Gastrocnemius medialis (tissue), 4 donors: ENCODE measurements at regions not wholly inside any gene's neighbourhood (a gene's known extent, or its start where the extent isn't known, plus 50 kb on each side); places are given as distances from the start of the nearest gene placed in this dataset.

Experiments used
- POLR2A ChIP-seq, 2 donors: fragments of 450-650 bp; IDR thresholded peaks; one replicate each; pipeline ENCODE4 v1.6.1; 2017; ENCODE audit warnings: antibody characterized with exemption in 2 of 2, mild to moderate bottlenecking in 2 of 2, moderate library complexity in 2 of 2
- TF ChIP-seq, protein P1 (sequence below), 5 experiments: fragments of 450-650 bp in 3 of 5; fragments of 200-600 bp in 2 of 5; sonication (generic) in 2 of 5; IDR thresholded peaks in 4 of 5; conservative IDR thresholded peaks in 1 of 5; 1 replicate in 4 of 5; 2 replicates in 1 of 5; pipeline ENCODE4 v1.5.1; 2016 to 2019; ENCODE audit warnings: antibody characterized with exemption in 5 of 5, mild to moderate bottlenecking in 3 of 5, moderate library complexity in 3 of 5

DNA sequence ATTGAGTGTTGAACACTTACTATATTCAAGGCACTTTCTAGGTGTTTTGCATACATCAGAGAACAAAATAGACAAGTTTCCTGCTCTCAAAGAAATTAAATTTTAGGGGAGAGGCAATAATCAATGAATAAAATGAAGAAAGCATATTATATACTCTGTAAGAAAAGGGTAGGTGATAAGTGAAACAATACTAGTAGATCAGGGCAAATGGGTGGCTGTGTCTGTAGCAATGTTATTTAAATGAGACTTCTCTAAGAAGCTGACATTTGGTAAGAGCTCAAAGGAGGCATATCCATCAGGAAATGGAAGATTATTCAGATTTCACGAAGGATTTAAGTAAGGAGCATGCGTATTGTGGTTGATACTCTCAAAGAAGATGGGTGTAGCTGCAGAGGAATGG lies 1291.6 kb downstream of the NSUN3 start:
- TF ChIP-seq, protein P1, sequence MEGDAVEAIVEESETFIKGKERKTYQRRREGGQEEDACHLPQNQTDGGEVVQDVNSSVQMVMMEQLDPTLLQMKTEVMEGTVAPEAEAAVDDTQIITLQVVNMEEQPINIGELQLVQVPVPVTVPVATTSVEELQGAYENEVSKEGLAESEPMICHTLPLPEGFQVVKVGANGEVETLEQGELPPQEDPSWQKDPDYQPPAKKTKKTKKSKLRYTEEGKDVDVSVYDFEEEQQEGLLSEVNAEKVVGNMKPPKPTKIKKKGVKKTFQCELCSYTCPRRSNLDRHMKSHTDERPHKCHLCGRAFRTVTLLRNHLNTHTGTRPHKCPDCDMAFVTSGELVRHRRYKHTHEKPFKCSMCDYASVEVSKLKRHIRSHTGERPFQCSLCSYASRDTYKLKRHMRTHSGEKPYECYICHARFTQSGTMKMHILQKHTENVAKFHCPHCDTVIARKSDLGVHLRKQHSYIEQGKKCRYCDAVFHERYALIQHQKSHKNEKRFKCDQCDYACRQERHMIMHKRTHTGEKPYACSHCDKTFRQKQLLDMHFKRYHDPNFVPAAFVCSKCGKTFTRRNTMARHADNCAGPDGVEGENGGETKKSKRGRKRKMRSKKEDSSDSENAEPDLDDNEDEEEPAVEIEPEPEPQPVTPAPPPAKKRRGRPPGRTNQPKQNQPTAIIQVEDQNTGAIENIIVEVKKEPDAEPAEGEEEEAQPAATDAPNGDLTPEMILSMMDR (IDR thresholded peaks at IDR 0.05 in 4 of 5, conservative IDR thresholded peaks at IDR 0.05 in 1 of 5), result no peak
- no peak for TF ChIP-seq POLR2A (IDR thresholded peaks at IDR 0.05)
